ENCODE measurements at regions not wholly inside any gene's neighbourhood (a gene's known extent, or its start where the extent isn't known, plus 50 kb on each side); places are given as distances from the start of the nearest gene placed in this dataset.

DNA sequence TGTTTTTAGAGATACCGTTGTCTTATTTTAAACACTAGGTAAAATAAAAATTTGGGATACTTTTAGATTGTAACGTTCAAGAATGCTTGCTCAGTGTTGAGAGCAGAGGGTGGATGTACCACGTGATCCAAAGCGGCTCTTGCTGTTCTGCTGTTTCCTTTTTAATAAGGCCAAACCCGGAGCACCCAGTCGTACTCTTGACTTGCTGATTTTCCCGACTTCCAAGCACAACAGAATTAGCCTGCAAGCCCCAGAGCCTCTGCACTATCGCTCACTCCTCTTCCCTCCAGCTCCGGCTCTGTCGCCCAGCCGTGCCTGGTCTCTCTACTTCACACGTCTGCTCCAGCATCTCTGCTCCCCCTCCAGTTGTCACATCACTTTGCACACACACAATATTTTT, 77.3 kb downstream of the EMP1 start:
- Histone ChIP-seq H2AFZ (ENCODE audit: low read length) (no peak overlapping the region), H3F3A (ENCODE audit: low read length, unreplicated experiment) (no peaks in the 10 kb centered on the region), H3K36me3 (ENCODE audit: low read depth, low read length) (no peaks in the 10 kb centered on the region), H3K4me3 (ENCODE audit: low read length) (no peak overlapping the region), H3K4me2 (ENCODE audit: low read length) (no peak overlapping the region), H3K9ac (ENCODE audit: low read length) (no peak overlapping the region), H3K9me3 (ENCODE audit: low read length) (no peaks in the 10 kb centered on the region), H3K4me1 (ENCODE audit: insufficient read depth, low read length) (no peaks in the 10 kb centered on the region), H3K9me2 (replicated peaks; ENCODE audit: low read length) (no peaks in the 10 kb centered on the region), H3K27ac (ENCODE audit: low read length) (no peak overlapping the region), H3K27me3 (ENCODE audit: low read length) (peaks cover 81% of the 10 kb centered on the region), H4K20me1 (ENCODE audit: low read length) (no peaks in the 10 kb centered on the region), H3K79me2 (ENCODE audit: low read length) (no peaks in the 10 kb centered on the region)
- CTCF ChIA-PET: no interaction called here
- intact Hi-C loops (cut with micrococcal nuclease): no loop called here
- ATAC-seq: no peak
- BruUV-seq (replicated peaks): no TSS peak
- POLR2A ChIA-PET (ENCODE audit: unreplicated experiment): no interaction called here
- TF ChIP-seq CTCF (conservative IDR thresholded peaks at IDR 0.05; ENCODE audit: low read depth, low read length): no peak
- TF ChIP-seq EZH2 (IDR thresholded peaks at IDR 0.05; ENCODE audit: low read length, unreplicated experiment): no peak
- no peak for TF ChIP-seq EZH2phosphoT487 (IDR thresholded peaks at IDR 0.05; ENCODE audit: borderline replicate concordance, low read length)
- no peak for DNase-seq

- Histone ChIP-seq H3K9me2 (replicated peaks; ENCODE audit: low read length) (no peaks in the 10 kb centered on the region), H4K20me1 (ENCODE audit: low read length) (no peaks in the 10 kb centered on the region), H3K36me3 (ENCODE audit: low read depth, low read length) (no peaks in the 10 kb centered on the region), H3K4me1 (ENCODE audit: insufficient read depth, low read length) (no peaks in the 10 kb centered on the region), H3F3A (ENCODE audit: low read length, unreplicated experiment) (no peaks in the 10 kb centered on the region), H3K4me3 (ENCODE audit: low read length) (no peak overlapping the region), H3K79me2 (ENCODE audit: low read length) (no peaks in the 10 kb centered on the region), H3K9ac (ENCODE audit: low read length) (no peak overlapping the region), H2AFZ (ENCODE audit: low read length) (no peak overlapping the region), H3K27ac (ENCODE audit: low read length) (no peak overlapping the region), H3K27me3 (ENCODE audit: low read length) (peaks cover 81% of the 10 kb centered on the region), H3K4me2 (ENCODE audit: low read length) (no peak overlapping the region), H3K9me3 (ENCODE audit: low read length) (no peaks in the 10 kb centered on the region)
- TF ChIP-seq EZH2 (IDR thresholded peaks at IDR 0.05; ENCODE audit: low read length, unreplicated experiment): no peak
- POLR2A ChIA-PET (ENCODE audit: unreplicated experiment): no interaction called here
- intact Hi-C loops (cut with micrococcal nuclease): no loop called here
- no TSS peak for BruUV-seq (replicated peaks)
- ATAC-seq (no peak), DNase-seq (no peak)
- CTCF ChIA-PET: no interaction called here
Observed at GRCh38 chr12:13273097-13273496, 76.6 kb downstream of the EMP1 start.

DNA sequence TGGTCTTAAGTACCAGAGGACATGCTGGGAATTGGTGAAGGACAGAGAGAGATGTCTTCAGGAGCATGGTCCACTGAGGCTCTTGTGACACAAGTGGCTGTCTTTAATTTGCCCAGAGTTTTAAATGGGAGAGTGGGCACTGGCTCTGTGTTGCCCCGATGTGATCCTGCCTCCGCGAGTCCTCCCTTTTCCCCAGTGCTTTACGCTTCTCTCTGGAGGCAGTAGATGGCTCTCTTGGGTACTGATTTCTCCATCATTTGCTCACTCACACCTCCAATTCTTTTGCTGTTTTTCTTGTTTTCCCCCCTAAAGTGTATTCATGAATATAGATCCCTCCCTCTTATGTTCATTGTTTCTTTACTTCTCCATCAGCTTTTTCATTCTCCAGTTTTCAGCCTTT, 74.3 kb downstream of the EMP1 start:
- no peaks in the 10 kb centered on the region for H3F3A ChIP-seq (ENCODE audit: low read length, unreplicated experiment)
- H3K36me3 ChIP-seq (ENCODE audit: low read depth, low read length): no peaks in the 10 kb centered on the region
- no peak for ATAC-seq
- CTCF ChIA-PET: no interaction called here
- intact Hi-C loops (cut with micrococcal nuclease): no loop called here
- H3K27ac ChIP-seq (ENCODE audit: low read length): no peak overlapping the region
- H3K4me3 ChIP-seq (ENCODE audit: low read length): no peak overlapping the region
- POLR2A ChIA-PET (ENCODE audit: unreplicated experiment): no interaction called here
- no TSS peak for BruUV-seq (replicated peaks)
- no peaks in the 10 kb centered on the region for H3K9me2 ChIP-seq (replicated peaks; ENCODE audit: low read length)
- H4K20me1 ChIP-seq (ENCODE audit: low read length): no peaks in the 10 kb centered on the region
- H2AFZ ChIP-seq (ENCODE audit: low read length): no peak overlapping the region
- no peak for DNase-seq
- H3K27me3 ChIP-seq (ENCODE audit: low read length): peaks cover 67% of the 10 kb centered on the region
- TF ChIP-seq EZH2 (IDR thresholded peaks at IDR 0.05; ENCODE audit: low read length, unreplicated experiment) (no peak), CTCF (conservative IDR thresholded peaks at IDR 0.05; ENCODE audit: low read depth, low read length) (no peak), EZH2phosphoT487 (IDR thresholded peaks at IDR 0.05; ENCODE audit: borderline replicate concordance, low read length) (no peak)
- no peaks in the 10 kb centered on the region for H3K79me2 ChIP-seq (ENCODE audit: low read length)
- H3K9me3 ChIP-seq (ENCODE audit: low read length): no peaks in the 10 kb centered on the region
- H3K4me1 ChIP-seq (ENCODE audit: insufficient read depth, low read length): no peaks in the 10 kb centered on the region
- no peak overlapping the region for H3K4me2 ChIP-seq (ENCODE audit: low read length)
- H3K9ac ChIP-seq (ENCODE audit: low read length): no peak overlapping the region
